HG03378 (cell line): ENCODE measurements at regions not wholly inside any gene's neighbourhood (a gene's known extent, or its start where the extent isn't known, plus 50 kb on each side); places are given as distances from the start of the nearest gene placed in this dataset.

Experiments
- ATAC-seq: cut with Tn5 transposase; IDR thresholded peaks from one replicate; pipeline ENCODE4 v1.9.1; 2021; ENCODE audit warnings: mild to moderate bottlenecking, moderate library complexity; ENCODE audit not compliant: unreplicated experiment

DNA sequence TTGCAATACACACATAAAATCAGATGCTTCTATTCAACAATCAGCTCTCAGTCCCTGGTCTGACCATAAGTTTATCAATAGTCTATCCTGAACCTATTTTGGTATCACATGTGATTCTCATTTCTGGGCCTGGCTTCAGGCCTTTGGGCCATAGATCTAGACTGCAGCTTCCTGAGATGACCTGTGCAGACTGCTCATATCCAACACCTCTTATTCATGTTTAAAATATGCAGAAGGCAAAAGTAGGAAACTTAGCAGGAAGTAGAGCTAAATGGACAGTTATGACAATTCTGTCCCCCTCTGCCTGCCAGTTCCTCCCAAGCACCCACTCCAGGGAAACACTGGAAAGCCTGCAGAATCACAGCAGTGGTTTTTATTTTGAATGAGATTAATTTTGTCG, 53.3 kb downstream of the C7orf25 start:
- no peak for ATAC-seq

DNA sequence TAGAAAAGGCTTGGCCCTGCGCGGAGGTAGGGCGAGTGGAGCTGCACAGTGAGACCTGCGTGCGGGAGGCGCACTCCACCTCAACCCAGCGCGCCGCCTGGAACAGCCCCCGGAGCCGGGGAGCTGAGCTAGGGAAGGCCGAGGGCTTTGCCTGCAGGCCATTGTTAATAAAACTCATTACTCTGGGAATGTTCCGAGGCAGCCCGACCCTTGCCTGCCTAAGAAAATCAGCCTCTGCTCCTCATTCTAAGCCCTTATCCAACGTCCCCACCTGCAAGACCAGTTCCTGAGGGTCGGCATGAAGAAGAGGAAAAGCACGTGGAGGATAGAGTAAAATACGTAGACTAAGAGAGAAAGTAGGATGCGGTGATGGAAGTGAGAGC, 55.3 kb downstream of the C7orf25 start:
- ATAC-seq: no peak

DNA sequence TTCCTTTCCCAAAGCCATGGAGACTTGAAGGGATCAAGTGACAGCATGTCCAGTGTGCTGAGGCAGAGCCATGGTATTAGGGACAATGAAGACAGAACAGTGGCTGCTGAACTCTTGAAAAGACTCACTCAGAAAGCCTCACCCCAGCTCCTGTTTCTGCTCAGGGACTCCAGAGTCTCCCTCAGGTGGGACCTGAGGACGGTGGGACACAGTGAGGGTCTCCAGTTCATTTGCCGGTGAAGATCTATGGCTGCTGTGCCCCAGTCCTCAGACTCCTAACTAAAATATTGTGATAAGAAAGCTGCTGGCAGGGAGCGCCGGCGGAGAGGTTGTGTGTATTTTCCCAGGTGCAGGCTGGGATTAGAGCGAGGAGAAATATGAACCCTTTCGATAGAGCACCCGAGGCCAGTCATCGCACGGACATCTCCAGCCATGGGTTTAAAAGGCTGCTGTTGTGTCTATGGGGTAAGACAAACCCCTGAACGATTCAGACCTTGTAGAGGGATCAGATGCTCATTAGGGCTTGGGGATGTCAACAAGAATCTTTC, 57.2 kb downstream of the C7orf25 start:
- no peak for ATAC-seq

DNA sequence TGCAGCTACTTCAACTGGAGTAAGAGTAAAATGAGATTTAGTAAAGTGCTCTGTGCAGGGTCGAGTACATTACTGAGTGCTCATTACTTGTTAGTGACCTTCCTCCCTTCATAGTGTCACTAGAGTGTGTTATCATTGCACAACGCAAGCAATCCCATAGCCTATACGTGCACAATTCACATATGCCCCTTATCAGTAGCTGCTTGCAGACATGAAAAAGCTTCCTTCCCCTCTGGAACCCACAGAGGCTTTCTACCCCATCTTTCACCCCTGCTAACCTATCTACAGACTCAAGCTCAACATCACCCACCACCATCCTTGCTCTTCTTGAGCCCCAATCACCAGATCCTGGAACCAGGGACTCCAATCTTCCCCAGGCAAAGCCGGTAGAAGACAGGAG, 59.3 kb downstream of the C7orf25 start:
- no peak for ATAC-seq

DNA sequence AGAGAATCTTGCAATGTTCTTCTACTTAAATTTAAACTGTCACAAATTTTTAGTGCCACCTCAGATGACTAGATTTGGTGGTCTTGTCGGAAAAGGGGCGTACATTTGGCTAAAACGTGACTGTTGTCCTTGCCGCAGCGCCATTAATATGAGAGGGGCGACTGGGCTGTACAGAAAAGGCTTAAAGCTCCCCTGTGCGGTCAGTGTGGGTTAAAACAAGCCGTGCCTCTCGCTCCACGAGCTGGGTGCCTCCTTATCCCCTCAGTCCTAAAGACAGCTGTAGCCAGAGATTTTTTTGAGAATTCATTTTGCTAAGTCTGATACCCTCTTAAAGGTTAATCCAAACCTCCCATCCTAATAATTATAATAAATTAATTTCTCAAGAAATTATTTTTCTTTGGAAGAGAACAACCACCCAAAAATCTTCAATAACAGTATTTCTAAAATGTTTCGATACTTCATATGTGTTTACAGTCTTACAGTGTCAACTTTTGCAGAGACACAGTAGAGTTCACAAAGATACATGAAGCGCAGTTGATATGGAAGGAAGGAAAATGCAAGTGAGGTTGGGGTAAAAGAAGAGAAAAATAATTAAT, 68.6 kb downstream of the C7orf25 start:
- peak; percentile 65 for ATAC-seq

DNA sequence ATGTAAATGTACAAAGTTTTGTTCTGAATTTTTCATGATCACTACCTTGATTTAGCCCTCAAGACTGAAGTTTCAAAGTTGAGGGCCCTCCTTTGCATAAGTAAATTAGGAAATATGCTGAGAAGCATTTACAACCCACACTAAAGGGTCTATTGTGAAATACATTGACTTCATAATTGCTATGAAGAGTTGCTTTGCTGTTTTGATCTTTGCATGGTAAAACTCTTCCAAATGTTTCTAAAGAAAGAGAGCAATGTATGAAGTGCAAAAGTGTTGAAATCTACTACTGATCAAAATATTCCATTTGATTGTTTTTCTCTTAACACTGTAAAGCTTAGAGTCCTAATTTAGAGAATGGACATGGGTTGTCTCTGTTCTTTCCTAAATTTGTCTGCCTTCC, 77.2 kb downstream of the C7orf25 start:
- no peak for ATAC-seq

DNA sequence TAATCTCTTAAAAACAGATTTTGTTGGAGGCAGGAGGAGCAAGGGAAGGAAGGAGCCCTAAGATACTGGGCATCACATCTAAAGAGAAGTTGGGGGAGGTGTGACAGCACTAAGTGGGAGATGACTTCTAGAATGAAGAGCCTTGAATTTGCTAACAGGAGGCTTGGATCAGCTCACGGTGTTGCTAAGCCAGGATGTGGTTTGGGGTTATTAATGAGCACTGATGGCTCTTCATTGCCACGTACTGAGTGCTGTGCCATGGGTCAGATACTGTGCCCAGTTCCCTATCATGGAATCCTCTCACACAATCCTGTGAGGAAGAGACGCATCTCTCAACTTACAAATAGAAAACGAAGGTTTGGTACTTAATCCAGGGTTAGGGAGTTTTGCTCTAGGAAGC, 78.5 kb downstream of the C7orf25 start:
- no peak for ATAC-seq

DNA sequence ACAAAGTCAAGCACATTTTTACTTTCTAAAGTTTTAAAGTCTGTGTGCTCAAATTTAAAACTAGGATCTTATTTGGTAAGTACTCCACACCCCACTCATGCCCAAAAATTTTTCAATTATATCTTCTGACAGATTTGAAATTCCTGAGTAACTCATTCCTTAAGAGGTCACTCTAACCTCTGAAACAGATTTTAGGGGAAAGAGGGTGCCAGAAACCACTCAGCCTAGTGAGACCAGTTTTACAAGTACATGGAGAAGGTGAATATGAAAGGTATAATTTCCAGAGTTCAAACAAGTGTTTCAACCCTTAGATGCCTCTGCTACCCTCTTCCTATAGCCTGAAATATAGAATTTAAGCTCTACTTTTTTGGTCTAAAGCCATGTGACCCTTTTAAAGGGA, 79.2 kb downstream of the C7orf25 start:
- ATAC-seq: no peak

DNA sequence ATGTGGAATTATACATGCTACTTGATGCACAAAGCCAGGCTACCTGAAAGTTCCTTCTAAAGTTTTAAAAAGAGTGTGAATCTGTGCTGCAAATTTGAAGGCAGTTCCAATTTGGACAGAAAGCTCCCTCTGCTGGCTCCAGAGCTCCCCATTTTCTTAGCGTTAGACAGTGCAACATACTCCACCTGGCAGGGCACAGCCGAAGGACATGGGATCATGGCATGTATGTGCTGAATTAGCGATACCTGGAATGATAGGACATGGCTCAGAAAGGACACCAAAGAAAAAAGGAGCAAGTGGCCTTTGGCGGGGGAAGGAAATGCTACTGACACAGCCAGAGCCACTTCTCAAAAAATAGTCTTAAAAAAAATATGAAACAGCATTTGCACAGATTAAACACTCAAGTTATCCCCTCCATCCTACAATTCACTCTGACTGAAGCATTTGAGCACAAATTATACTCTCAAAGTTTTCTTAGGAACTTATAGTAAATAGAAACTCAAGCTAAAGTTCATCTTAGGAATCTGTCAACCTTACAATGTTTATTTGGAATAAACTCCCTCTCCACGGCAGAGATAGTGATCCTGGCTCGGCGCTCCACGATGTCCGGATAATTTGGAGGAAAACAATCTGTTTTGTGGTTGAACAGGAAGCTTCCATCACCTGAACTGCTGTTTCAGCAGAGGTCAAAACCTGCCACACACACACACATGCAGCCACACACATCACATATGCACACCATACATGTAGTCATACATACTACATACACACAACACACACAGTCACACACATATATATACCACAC, 80.0 kb downstream of the C7orf25 start:
- ATAC-seq: no peak

DNA sequence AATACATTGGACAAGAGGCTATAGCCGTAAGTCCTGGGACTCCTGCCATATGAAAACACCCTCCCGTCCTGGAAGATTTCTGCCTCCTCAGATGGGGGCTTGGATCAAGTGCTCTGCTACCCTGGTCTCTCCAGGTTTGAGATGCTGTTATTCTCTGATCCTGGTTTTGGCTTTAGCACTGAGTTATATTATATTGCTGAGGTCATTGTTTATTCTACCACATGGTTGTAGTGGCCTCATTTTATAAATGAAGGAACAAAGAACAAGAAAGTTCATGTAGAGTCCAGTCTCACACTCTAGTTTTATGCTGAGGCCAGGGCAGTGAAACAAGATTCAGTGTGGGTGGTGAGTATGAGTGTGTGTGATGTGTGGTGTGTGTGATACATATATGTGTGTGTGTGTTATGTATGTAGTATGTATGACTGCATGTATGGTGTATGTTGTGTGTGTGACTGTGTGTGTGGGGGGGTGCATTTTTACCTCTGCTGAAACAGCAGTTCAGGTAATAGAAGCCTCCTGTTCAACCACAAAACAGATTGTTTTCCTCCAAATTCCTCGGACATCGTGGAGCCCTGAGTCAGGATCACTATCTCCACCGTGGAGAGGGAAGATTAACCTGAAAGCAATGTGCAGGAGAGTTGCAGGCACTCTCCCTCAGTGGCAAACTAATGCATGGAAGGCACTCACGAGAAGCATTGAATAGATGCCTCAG, 80.7 kb downstream of the C7orf25 start:
- no peak for ATAC-seq

DNA sequence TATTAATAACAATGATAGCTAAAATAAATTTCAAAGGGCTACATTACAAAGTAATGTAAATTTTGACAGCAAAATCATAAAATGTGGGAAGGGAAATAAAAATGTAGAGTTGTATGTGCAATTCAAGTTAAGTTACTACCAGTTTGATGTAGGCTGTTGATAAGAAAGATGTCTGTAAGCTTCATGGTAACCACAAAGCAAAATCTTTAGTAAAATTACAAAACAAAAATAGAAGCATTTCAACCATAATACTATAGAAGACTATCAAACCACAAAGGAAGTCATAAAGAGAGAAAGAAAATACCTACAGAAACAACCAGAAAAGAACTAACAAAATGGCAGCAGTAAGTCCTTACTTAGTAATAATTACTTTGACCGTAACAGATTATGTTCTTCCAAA, 99.1 kb downstream of the C7orf25 start:
- ATAC-seq: no peak

DNA sequence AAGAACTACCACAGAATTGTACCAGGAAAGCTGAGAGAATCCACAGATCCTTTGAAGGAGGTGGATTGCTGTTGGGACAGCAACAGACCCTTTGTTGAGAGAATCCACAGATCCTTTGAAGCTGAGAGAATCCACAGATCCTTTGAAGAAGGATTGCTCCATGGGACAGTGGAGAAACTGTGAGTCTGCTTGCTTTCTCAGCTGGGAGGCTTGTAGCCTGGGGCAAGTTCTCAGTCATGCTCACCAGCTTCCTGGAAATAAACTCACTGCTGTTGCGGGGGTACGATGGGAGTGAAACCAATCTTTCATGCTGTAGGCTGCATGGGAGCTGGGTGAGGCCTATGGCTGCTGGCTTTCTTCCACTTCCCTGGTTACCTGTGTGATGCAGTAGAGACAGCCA, 106.3 kb downstream of the C7orf25 start:
- no peak for ATAC-seq

DNA sequence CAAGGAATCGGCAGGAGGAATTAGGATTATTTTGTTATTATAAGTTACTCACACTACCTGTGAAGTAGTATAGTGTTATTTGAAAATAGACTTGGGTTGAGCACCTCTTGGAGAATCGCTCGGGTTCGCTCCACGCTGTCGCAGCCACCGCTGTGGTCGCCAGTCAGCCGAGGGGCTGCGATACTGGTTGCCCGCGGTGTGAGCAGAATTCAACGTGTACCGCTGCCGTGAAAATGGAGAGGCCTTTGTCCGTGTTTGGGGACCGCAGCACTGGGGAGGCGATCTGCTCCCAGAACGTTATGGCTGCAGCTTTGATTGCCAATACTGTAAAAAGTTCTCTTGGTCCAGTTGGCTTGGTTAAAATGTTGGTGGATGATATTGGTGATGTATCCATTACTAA, 117.2 kb downstream of the C7orf25 start:
- no peak for ATAC-seq

DNA sequence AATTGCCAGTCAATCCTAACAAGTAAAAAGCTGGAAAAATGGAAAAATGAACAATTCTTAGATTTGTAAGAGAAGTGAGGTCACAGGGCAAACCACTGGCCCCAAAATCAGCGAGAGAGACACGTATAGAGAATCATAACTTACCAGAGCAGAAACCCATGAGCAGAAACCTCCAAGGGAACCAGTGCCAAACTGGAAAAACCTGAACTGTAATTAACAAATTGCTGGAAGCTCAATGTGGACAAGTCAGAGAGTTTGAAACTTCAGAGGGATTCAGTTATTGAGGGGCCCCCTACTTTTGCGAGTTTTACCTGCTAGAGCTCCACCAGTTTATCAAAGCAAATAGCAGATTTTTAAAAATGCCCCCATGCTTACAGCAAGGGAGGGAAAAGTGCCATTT, 119.0 kb downstream of the C7orf25 start:
- ATAC-seq: no peak

DNA sequence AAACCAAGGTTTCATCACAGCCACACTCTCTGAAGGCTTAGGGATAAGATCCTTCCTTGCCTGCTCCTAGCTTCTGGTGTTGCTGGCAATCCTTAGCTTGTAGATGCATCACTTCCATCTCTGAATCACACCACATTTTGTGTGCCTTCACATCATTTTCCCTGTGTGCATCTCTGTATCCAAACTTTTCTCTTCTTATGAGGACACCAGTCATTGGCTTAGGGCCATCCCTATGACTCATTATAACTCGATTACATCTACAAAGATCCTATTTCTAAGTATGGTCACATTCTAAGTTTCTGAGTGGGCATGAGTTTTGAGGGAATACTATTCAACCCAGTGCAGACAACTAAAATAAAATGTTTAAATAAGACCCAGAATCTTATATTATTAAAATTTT, 121.7 kb downstream of the C7orf25 start:
- ATAC-seq: no peak

DNA sequence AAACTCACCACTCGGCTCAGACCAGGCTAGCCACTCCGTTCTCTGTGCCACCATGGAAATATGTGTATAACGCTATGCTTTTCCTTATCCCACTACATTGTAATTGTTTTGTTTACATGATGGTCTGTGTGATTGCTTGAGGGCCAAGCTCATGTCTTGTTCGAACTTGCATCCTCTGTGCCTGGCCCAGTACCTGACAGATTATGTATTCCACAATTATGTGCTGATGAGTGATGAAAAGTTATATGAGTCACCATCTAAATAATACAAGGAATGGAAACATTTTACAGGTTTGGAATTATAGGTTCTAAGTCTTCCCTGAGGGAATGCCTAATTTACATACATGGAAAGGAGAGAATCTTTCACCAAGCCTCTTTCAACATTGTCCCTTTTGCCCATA, 137.4 kb downstream of the C7orf25 start:
- no peak for ATAC-seq

DNA sequence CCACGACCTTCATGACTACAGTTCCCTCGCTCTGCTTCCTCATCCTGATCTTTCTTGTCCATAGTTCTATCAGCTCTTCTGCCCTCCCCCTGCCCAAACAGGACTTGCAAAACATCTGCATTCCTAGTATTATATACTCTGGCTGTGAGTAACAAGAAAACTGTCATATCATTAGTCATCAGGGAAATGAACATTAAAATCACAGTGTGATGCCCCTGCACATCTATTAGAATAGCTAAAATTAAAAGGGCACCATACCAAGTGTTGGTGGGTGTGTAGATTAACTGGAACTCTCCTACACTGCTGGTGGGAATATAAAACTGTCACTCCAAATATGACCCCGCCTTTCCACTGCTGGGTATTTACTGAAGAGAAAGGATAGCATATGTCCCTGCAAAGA, 141.8 kb downstream of the C7orf25 start:
- no peak for ATAC-seq

DNA sequence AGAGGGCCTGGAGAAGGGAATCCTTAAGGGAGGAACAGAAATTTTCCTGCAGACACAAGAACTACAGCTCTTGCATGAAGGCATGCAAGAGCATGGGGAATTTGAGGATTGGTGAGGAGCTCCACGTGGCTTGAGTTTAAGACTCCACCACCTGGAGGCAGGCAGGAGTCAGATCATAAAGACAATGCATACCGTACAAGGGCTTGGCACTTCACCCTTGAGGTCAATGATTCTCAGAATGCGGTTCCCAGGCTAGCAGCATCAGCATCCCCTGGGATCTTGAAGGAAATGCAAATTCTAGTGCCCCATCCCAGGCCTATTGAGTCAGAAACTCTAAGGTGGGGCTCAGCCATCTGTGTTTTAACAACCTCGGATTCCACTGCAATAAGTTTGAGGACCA, 143.8 kb downstream of the C7orf25 start:
- ATAC-seq: no peak

DNA sequence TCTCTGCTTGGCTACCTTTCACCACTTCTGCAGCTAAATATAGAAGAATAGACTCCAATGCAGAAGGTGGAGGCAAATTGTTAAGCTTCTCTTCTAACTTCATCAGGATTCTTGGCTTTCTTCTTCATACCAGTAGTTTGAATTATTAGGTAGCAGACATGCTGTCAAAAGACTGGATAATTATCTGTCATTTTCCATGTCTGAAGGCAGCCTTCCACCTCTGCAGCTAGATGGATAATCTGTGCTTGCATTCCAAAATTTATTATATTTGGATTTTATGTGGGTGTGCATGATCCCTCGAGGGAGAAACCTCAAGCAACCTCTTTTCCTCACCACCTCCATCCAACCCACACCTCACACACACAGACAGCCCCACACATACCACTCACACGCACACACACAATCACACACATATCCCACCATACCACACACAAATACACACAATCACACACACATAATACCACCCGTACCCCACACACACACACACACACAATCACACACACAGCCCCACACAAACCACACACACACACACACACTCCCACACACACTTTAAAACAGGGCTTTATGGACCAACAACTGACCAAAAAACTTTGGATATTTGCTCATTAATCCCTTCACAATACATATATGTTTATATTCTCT, 145.0 kb downstream of the C7orf25 start:
- ATAC-seq: no peak

DNA sequence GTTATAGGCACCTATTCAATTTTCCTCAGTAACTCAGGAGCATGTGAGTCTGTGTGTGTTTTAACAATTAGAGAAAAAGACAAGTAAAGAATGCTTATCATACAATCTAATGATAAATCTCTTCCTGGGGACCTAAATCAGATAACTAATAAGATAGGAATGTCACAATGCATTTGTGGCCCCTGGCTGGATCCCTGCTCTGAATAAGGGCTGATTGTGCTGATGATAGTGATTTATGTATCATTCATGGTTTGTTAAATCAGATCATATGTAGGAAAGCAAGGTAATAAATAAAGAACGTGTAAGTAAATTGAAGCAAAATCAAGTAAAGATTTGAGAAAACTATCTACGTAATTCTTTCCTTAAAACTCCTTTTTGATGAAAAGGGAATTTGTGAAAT, 145.9 kb downstream of the C7orf25 start:
- ATAC-seq: no peak

DNA sequence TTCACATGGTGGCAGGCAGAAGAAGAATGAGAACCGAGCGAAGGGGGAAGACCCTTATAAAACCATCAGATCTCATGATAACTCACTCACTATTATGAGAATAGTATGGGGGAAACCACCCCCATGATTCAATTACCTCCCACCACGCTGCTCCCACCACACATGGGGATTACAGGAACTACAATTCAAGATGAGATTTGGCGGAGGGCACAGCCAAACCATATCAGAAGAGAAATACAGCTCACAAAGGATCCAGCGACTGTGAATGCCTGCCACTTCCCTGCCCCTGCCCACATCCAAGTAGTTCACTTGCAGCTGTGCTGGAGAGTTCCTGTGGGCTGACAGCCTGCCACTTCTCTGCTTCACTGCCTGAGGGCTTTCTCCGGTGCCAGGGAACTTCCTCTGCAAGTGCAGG, 148.7 kb downstream of the C7orf25 start:
- no peak for ATAC-seq
